Sciatic nerve (tissue), 2 donors: ENCODE measurements at regions not wholly inside any gene's neighbourhood (a gene's known extent, or its start where the extent isn't known, plus 50 kb on each side); places are given as distances from the start of the nearest gene placed in this dataset.
A peak's percentile ranks its signal among the peaks of the same experiment; 100 is the strongest.

Experiments used
- ATAC-seq: fragments of 200-7000 bp; cut with Tn5 transposase; one replicate; pipeline ENCODE4 v1.9.1; 2020; ENCODE audit warnings: mild to moderate bottlenecking, moderate library complexity
- DNase-seq: peaks from one replicate; pipeline ENCODE4 v3.0.0-alpha.2; 2020; ENCODE audit warnings: low spot score
- intact Hi-C: fragments of 100-400 bp; cut with DNase I; formaldehyde crosslinking; loops from one replicate; pipeline ENCODE4 v1.14.2; 2022
- donor health status: DM: no; HTN: no; CAD: no.
- donor health status: DM: no; HTN: no; CAD: no.

GRCh38 chr6:22666586-22666985, 97.2 kb downstream of the HDGFL1 start:
- intact Hi-C loops = no loop called here
- no peak for ATAC-seq

GRCh38 chr6:22667855-22668254, 98.5 kb downstream of the HDGFL1 start:
- ATAC-seq (peak; percentile 72), DNase-seq (no peak)
- intact Hi-C loops = no loop called here

More at GRCh38 chr6:22666586-22666985, 97.2 kb downstream of the HDGFL1 start:
- DNase-seq = no peak

DNA sequence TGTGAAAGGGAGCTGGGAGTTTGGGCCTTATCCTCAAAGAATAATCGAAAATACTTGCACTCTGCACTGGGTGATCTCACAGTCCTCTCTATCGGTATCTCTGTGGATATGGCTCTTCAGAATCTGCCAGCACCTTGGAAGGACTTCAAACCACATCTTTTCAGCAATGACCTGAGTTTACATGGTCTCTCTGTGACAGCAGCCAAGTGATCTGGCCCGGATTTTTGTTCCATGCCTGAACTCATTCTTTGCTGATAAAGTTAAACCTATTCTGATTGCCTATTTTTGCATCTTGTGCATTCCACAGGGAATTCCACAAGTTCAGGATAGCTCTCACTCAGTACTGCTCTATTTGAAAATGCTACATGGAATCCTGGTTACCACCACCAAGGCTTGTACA, 98.9 kb downstream of the HDGFL1 start:
- intact Hi-C loops = no loop called here
- ATAC-seq (peak; percentile 71), DNase-seq (no peak)

GRCh38 chr6:22668717-22669116, 99.4 kb downstream of the HDGFL1 start:
- ATAC-seq = no peak
- DNase-seq = no peak
- intact Hi-C loops = no loop called here

GRCh38 chr6:22670605-22671004, 101.2 kb downstream of the HDGFL1 start:
- intact Hi-C loops = no loop called here
- DNase-seq (no peak), ATAC-seq (no peak)

- intact Hi-C loops = no loop called here
- no peak for DNase-seq
- no peak for ATAC-seq
Observed at GRCh38 chr6:22673474-22673873, 104.1 kb downstream of the HDGFL1 start.

- intact Hi-C loops = no loop called here
- no peak for ATAC-seq
Observed at GRCh38 chr6:22680950-22681349, 111.6 kb downstream of the HDGFL1 start.

DNA sequence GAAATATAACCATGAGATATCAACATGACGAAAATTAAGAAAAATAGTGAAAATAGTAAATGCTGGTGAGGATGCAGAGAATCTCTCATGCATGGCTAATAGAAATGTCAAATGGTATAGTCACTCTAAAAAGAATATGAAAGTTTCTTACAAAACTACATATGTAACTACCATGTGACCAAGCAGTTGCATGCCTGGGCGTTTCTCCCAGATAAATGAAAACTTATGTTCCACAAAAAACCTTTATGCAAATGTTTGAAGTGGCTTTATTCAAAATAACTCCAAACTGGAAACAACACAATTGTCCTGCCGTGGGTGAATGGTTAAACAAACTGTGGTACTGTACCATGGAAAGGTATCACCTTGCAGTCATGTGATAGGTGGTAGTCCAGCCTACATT, 112.4 kb downstream of the HDGFL1 start:
- ATAC-seq (no peak), DNase-seq (no peak)
- intact Hi-C loops = no loop called here

More at GRCh38 chr6:22680950-22681349, 111.6 kb downstream of the HDGFL1 start:
- DNase-seq = no peak

DNA sequence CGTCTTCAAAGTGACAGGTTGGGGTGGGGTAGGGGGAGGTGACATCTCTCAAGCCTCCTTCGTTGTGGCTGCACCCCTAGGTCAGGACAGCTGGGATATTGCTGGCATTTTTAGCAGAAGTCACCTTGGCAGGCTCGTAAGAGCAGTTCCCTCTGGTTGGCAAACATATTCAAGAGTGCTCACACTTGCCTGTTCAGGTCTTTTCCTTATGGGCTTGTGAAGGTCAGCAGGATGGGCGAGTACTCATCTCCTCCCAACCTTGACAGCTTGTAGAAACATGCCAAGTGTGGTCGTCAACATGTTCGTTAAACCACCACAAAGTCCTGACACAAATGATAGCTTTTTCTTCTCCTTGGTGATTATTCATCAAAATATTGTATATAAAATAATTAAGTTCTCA, 113.6 kb downstream of the HDGFL1 start:
- DNase-seq (no peak), ATAC-seq (no peak)
- intact Hi-C loops = no loop called here

DNA sequence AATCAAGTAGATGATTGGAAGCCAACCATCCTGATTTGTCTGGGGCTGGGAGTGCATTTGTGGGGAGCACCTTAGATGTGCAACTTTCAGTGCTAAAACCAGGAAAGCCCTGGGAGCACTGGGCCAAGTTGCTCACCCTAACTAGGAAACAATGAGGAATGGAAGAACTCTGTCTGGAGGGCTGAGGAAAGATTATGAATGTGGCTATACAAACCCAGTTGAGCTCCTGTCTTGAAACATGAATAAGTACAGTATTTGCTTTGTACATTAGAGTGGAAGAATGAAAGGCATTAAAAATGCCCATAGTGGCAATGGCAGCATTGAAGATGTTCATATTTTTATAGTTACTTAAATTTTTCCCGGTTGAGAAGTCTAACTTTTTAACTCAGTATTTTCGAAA, 121.1 kb downstream of the HDGFL1 start:
- DNase-seq = no peak
- intact Hi-C loops = no loop called here
- no peak for ATAC-seq

GRCh38 chr6:22694092-22694724, 124.8 kb downstream of the HDGFL1 start:
- DNase-seq = no peak
- intact Hi-C loops = no loop called here
- no peak for ATAC-seq

DNA sequence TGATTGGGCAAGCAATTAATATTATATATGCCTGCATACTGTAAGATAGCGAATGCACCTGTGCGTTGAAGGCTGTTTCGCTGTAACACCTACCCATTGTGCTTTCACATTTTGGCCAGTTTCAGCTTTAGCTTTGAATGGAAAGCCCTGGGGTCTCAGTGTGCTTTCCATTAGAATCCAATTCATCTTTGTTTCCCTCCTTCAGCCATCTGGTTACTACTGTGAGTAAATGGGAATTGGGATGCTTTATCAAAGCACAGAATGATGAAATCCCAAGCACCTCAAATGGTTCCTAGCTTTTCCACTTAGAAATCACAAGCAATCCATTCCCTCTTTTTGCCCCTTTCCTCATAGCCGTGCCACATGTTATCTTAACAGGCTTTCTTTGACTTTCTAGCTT, 127.1 kb downstream of the HDGFL1 start:
- ATAC-seq (no peak), DNase-seq (no peak)
- intact Hi-C loops = no loop called here

- intact Hi-C loops = no loop called here
- ATAC-seq (no peak), DNase-seq (no peak)
Observed at GRCh38 chr6:22697306-22697705, 127.9 kb downstream of the HDGFL1 start.

DNA sequence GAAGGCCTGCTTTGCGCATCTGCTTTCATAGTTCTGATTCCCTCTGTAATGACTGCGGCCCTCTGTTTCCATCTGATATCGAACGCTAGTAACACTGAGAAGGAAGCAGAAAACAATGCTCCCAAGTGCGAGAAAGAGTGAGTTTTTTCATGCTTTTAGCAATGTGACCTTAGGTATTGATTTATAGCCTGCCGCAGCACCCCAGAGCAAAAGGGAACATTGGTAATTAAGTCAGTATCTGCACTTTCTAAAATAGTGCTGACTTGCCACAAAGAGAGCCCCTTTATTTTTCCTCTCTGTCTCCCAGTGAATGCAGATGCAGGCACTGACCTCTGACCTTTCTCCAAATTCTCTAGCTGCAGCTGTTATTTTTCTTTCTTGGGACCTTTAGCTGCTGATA, 129.8 kb downstream of the HDGFL1 start:
- intact Hi-C loops = no loop called here

GRCh38 chr6:22706651-22707050, 137.3 kb downstream of the HDGFL1 start:
- ATAC-seq = no peak
- no peak for DNase-seq
- intact Hi-C loops = no loop called here

More for the DNA sequence above, 129.8 kb downstream of the HDGFL1 start:
- peak; percentile 82 for ATAC-seq
- DNase-seq = no peak

- DNase-seq (no peak), ATAC-seq (no peak)
- intact Hi-C loops = no loop called here
Observed at GRCh38 chr6:22708469-22708868, 139.1 kb downstream of the HDGFL1 start.

DNA sequence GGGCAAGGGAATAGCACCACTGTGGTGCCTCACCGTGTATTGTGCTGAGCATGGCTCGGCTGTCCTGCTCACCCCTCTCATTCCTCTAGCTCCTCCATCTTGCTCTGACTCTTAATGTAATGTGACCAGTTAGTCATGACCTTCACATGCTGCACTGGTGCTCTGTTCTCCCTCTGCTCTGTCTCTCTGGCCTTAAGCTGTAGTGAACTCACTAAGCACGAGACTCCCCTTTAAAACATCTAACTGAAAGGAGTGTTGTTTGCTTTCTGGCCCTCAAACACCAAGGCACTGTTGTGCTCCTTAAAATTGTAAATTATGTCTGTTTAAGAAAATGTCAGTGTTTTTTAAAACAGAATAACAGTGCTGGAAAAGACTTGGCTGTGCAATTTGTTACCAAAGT, 140.4 kb downstream of the HDGFL1 start:
- ATAC-seq (peak; percentile 94), DNase-seq (no peak)
- intact Hi-C loops = no loop called here

DNA sequence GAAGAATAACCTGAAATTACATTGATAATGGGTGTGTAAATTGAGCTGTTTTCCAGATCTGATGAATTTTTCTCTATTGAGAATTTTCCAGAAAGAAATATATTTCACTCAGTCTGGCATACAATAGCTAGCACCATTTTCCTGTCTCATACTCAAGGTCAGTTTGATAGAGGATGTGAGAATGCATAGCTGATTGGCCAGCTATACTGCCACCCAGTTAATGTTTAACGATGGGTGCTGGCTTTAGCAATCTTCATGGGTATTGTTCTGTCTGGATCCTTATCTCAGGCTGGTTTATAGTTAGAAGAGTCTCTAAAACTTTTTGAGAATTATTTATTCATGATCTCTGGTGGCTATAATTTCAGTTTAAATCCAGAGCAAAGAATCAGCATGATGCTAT, 147.4 kb downstream of the HDGFL1 start:
- no peak for DNase-seq
- intact Hi-C loops = no loop called here
- ATAC-seq = no peak

- no peak for DNase-seq
Observed at GRCh38 chr6:22717915-22718314, 148.5 kb downstream of the HDGFL1 start.

GRCh38 chr6:22722913-22723312, 153.5 kb downstream of the HDGFL1 start:
- DNase-seq = no peak
- no peak for ATAC-seq
- intact Hi-C loops = no loop called here

More at GRCh38 chr6:22717915-22718314, 148.5 kb downstream of the HDGFL1 start:
- ATAC-seq = no peak
- intact Hi-C loops = no loop called here

- no peak for DNase-seq
- ATAC-seq = no peak
- intact Hi-C loops = no loop called here
Observed at GRCh38 chr6:22726966-22727365, 157.6 kb downstream of the HDGFL1 start.
